Stimulated activated CD8-positive, alpha-beta memory T cell treated with anti-CD3 and anti-CD28 coated beads, Interleukin-2, amount 100 ng/mL, for 48 hours (primary cell): ENCODE measurements at regions not wholly inside any gene's neighbourhood (a gene's known extent, or its start where the extent isn't known, plus 50 kb on each side); places are given as distances from the start of the nearest gene placed in this dataset.
"Not testable (repeated sequence)": the region's sequence is repeated elsewhere in the genome, so short reads cannot be mapped to it uniquely, and the experiment has no call there.

Source experiments
- DNase-seq, 2 donors: peaks; one replicate each; pipeline ENCODE4 v3.0.0-alpha.2; 2020; ENCODE audit warnings: low read depth in 2 of 2

DNA sequence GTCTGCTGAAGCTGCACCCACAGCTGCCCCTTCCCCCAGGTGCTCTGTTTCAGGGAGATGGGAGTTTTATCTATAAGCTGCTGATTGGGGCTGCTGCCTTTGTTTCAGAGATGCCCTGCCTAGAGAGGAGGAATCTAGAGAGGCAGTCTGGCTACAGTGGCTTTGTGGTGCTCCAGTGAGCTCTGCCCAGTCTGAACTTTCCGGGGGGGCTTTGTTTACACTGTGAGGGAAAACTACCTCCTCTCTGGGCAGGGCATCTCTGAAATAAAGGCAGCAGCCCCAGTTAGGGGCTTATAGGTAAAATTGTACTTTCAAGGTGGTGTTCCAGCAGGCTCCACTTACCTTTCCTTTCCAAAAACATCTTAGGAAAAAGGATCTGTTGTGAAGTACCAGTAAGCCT, 242.2 kb downstream of the SPRY1 start:
- no peak for DNase-seq

DNA sequence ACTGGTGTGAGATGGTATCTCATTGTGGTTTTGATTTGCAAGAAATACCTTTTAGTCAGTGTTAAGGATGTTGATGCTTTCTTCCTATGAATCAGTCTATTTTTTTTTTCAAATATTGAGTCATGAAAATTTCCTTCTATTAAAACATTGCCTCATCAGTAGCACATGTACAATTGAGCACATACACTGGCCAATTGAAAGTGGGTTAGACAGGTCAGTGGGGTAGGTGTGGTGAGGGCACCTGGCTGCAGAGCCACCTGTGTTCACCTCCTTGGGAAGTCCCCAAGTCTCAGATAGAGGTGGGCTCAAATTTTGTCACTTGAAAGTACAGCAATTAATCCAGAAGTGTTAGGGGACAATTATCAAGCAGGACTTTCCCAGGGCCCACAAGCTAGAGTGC, 243.7 kb downstream of the SPRY1 start:
- no peak for DNase-seq

DNA sequence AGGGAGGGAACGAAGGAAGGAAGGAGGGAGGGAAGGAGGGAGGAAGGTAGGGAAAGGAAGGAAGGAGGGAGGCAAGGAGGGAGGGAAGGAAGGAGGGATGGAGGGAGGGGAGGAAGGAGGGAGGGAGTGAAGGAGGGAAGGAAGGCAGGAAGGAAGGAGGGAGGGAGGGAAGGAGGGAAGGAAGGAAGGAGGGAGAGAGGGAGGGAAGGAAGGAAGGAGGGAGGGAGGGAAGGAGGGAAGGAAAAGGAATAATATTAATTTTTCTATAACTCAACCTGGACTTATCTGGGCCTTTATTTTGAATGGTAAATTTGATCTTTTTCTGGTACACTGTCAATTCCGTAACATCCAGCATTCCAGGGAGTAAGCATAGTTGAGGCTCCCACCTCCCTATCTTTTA, 244.2 kb downstream of the SPRY1 start:
- no peak for DNase-seq

DNA sequence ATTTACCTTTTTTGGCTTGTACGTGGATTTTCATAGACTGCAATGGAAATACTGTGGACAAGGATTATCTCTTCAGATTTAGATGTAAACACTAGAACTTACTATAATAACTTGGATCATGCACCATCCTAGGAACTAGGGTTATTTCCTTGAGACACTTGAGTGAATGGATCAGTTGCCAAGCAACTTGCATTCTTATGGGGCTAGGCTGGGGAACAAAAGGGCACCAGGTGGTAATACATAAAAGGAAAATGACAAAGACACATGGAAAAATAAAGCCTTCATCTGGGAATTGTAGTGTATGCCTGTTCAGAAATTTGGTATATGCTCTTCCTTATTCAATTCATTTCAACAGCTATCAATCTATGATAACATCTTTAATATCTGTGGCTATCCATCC, 247.1 kb downstream of the SPRY1 start:
- no peak for DNase-seq

DNA sequence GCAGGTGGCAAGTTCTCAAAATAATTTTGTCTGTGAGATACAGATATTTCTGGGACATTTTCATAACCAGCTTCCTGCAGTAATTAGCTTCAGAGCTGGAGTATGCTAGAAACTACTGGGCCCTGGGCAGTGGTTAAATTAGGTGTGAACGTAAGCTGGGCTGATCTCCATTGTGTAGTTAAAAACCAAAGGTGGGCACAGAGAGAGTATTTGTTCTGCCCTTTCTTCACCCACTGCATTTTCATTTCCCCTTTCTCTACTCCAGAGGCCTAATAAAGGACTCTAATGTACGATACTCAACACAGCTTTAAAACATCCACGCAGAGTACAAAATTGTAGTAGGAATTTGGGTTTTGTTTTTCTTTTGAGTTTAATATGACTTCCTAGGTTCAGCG, 252.7 kb downstream of the SPRY1 start:
- no peak for DNase-seq

GRCh38 chr4:123649645-123650391, 253.2 kb downstream of the SPRY1 start:
- DNase-seq = no peak

DNA sequence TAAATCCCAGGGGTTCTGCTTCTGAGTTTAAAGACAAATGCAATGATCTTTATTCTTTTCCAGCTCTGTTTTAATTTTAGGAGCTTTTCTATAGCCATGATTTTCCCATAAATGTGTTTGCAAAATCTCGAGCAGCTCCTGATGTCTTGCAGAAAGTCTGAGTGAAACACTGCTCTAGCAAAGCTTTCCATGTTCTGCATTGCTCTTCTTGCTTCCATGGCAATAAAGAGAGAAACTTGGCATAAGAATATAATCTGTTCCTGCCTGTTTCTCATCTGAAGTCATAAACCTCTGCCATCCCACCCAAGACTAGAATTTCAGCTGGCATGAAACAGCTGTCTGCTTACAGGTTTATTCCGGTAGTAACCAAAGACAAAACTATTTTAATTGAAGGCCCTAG, 254.5 kb downstream of the SPRY1 start:
- no peak for DNase-seq

DNA sequence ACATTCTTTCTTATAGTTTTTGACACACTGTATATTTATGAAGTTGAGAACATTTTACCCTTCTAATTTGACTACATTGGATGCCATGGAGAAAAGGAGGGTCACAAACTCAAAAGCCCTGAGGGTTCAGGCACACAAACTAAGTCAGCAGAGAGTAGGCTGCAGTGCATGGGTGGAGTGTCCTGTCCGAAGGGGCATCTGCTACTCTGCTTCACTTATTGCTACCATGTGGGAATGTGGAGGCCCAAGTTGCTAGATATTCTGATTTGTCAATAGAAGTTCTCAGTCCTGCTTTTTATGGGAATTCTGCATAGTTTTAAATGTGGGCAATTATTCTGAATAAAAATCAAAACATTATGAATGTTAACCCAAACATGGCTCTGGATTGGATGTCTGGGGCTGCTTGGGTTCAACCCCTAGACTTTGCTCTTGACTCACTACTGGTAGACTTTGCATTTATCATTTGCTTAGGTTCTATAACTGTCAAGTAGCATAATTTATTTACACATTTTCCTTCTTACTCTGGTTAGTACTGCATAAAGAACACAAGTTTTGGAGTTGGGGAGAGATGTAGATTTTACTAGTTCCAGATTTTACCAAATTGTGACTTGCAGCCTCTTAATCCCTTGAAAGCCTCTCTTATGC, 255.1 kb downstream of the SPRY1 start:
- DNase-seq = no peak

- DNase-seq = no peak
Observed at GRCh38 chr4:123652476-123652875, 255.9 kb downstream of the SPRY1 start.

- DNase-seq = no peak
Observed at GRCh38 chr4:123653236-123653635, 256.6 kb downstream of the SPRY1 start.

GRCh38 chr4:123656746-123657294, 260.2 kb downstream of the SPRY1 start:
- not testable (repeated sequence) for DNase-seq

- not testable (repeated sequence) for DNase-seq
Observed at GRCh38 chr4:123657606-123658005, 261.0 kb downstream of the SPRY1 start.

DNA sequence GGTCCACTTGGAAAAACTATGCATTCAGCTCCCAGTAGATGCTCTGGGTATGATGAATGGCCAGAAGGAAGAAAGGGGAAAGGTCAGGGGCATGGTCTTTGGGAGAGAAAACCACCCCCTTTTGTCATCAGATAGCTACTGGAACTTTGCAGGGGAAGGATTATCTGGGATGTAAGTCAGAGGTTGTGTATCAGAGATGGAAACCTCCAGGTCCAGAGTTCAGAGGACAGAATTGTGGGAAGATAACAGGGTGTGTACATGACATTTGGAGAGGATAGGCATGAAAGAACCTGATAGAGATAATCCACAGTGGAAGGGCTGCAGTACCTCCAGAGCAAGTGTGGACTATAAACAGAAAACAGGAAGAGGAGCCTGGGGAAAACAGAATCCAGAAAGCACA, 262.7 kb downstream of the SPRY1 start:
- no peak for DNase-seq

GRCh38 chr4:123659730-123660129, 263.1 kb downstream of the SPRY1 start:
- no peak for DNase-seq

- DNase-seq = no peak
Observed at GRCh38 chr4:123661080-123661737, 264.6 kb downstream of the SPRY1 start.

GRCh38 chr4:123662827-123663226, 266.2 kb downstream of the SPRY1 start:
- DNase-seq = no peak

DNA sequence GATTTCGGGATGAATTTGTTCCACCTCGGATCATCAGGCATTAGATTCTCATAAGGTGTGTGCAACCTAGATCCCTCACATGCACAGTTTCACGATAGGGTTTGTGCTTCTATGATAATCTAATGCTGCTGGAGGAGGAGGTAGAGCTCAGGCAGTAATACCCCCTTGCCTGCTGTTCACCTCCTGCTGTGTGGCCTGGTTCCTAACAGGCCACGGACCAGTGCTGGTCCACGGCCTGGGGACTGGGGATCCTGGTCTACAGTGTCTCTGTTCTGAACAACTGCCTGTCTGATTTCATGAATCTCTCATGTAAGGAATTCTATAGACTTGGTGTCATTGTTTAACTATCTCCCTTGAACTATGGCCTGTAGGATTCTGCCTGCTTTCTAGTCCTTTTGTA, 269.9 kb downstream of the SPRY1 start:
- no peak for DNase-seq

GRCh38 chr4:123667496-123667895, 270.9 kb downstream of the SPRY1 start:
- no peak for DNase-seq

GRCh38 chr4:123667991-123668390, 271.4 kb downstream of the SPRY1 start:
- no peak for DNase-seq

DNA sequence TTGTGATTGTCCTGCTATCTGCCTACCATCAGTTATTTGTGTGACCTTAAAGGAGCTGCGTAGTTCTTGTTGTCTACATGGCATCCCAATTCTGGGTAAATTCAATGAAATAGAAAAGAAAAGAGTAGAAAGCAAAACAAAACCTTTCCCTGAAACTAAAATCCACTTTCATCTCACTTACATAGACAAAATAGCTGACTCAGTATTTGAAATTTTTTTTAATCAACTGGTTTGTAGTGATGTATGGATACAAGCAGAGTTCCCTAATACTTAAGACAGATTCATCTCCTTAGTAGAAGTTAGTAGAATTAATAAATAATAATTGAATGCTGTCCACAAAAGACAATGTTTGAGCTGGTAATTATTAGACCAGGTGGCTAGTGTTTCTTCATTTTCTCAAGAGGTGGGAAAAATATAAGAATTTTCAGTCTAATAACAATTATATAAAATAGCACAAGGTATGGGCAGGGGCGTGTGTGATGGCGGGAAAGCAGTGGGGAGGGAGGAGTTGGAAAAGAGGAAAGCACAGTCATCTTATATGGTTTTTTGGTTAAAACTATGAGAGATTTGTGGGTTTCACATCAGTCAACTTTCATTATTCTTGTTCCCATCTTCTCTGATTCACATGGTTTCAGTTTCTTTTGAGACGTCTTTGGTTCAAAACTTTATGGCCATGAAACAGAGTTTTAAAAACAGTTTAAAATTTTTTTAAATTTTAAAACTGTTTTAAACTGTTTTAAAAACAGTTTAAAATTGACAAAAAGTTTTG, 275.2 kb downstream of the SPRY1 start:
- no peak for DNase-seq

GRCh38 chr4:123672987-123673386, 276.4 kb downstream of the SPRY1 start:
- DNase-seq = no peak

DNA sequence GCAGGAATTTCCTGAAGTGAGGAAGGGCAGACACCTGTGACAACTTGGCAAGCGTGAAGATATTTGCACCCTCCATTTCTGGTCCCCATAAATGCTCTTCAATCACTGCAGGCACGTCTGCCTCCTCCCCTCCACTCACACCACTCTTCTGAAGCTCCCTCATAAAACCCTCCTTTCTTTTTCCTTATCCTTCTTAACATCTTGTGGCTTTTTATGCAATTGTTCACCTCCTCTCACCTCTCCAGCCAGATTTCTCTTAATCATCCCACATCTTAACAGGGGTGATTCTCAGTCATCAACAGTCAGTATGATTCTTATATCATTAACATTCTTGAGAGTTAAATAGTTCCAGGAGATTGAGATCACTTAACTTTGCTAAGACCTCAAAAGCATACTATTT, 277.4 kb downstream of the SPRY1 start:
- DNase-seq = no peak
